GM23338 (cell line): ENCODE measurements at regions not wholly inside any gene's neighbourhood (a gene's known extent, or its start where the extent isn't known, plus 50 kb on each side); places are given as distances from the start of the nearest gene placed in this dataset.

Experiments
- CTCF ChIP-seq, 2 experiments: fragments of 200-600 bp in 1 of 2; sonication (generic) in 1 of 2; conservative IDR thresholded peaks; 2 replicates each; pipeline versions ENCODE4 v1.5.1 to v1.6.1; 2016 to 2017; ENCODE audit warnings: antibody characterized with exemption in 2 of 2, low read depth in 2 of 2, mild to moderate bottlenecking in 2 of 2, moderate library complexity in 1 of 2
- JUNB ChIP-seq: IDR thresholded peaks from one replicate; pipeline ENCODE4 v1.6.1; 2016; ENCODE audit warnings: antibody characterized with exemption; ENCODE audit not compliant: unreplicated experiment
- ZNF114 ChIP-seq: fragments of 250-450 bp; sonication (Bioruptor Pico); IDR thresholded peaks from 2 replicates; pipeline ENCODE4 v1.5.0; 2020; ENCODE audit warnings: mild to moderate bottlenecking, moderate library complexity
- ZNF462 ChIP-seq: fragments of 250-450 bp; sonication (Bioruptor Pico); IDR thresholded peaks from 2 replicates; pipeline ENCODE4 v1.5.0; 2020; ENCODE audit warnings: mild to moderate bottlenecking, moderate library complexity

GRCh38 chrX:44082829-44083228 is 109.6 kb upstream of the NDP start:
- TF ChIP-seq CTCF (conservative IDR thresholded peaks at IDR 0.05; ENCODE audit: low read depth in 2 of 2), result no peak
- TF ChIP-seq ZNF114 (CRISPR knock-in tag), result no peak
- TF ChIP-seq ZNF462 (CRISPR knock-in tag), result no peak
- TF ChIP-seq JUNB, result no peak
